ENCODE measurements at regions not wholly inside any gene's neighbourhood (a gene's known extent, or its start where the extent isn't known, plus 50 kb on each side); places are given as distances from the start of the nearest gene placed in this dataset.

GRCh38 chr18:67218556-67218955 lies 298.0 kb downstream of the DSEL start:
- DNase-seq = no peak

- DNase-seq = peak; percentile 42 to 71
Observed at GRCh38 chr18:67217551-67218166, 298.9 kb downstream of the DSEL start.

- DNase-seq = no peak
Observed at GRCh38 chr18:67216846-67217245, 299.7 kb downstream of the DSEL start.

- no peak for DNase-seq
Observed at GRCh38 chr18:67215686-67216085, 300.8 kb downstream of the DSEL start.

GRCh38 chr18:67211646-67212045 lies 304.9 kb downstream of the DSEL start:
- DNase-seq = no peak

- DNase-seq = no peak
Observed at GRCh38 chr18:67200665-67201064, 315.9 kb downstream of the DSEL start.

GRCh38 chr18:67199993-67200617 lies 316.4 kb downstream of the DSEL start:
- DNase-seq = peak in 1 of 2 donors; percentile 44

GRCh38 chr18:67194886-67195285 lies 321.6 kb downstream of the DSEL start:
- DNase-seq = no peak

GRCh38 chr18:67192535-67192934 lies 324.0 kb downstream of the DSEL start:
- DNase-seq = no peak

GRCh38 chr18:67183398-67183797 lies 333.1 kb downstream of the DSEL start:
- no peak for DNase-seq

- no peak for DNase-seq
Observed at GRCh38 chr18:67179726-67180125, 336.8 kb downstream of the DSEL start.

- no peak for DNase-seq
Observed at GRCh38 chr18:67159662-67160061, 356.9 kb downstream of the DSEL start.

GRCh38 chr18:67154979-67155378 lies 361.5 kb downstream of the DSEL start:
- DNase-seq = no peak

- DNase-seq = no peak
Observed at GRCh38 chr18:67151366-67151765, 365.2 kb downstream of the DSEL start.

- DNase-seq = no peak
Observed at GRCh38 chr18:67145586-67146292, 370.8 kb downstream of the DSEL start.

- DNase-seq = no peak
Observed at GRCh38 chr18:67144329-67144728, 372.2 kb downstream of the DSEL start.

- no peak for DNase-seq
Observed at GRCh38 chr18:67143028-67143427, 373.5 kb downstream of the DSEL start.

- DNase-seq = no peak
Observed at GRCh38 chr18:67142604-67143003, 373.9 kb downstream of the DSEL start.

- no peak for DNase-seq
Observed at GRCh38 chr18:67140495-67140894, 376.0 kb downstream of the DSEL start.

GRCh38 chr18:67139899-67140298 lies 376.6 kb downstream of the DSEL start:
- no peak for DNase-seq

- DNase-seq = no peak
Observed at GRCh38 chr18:67135981-67136380, 380.5 kb downstream of the DSEL start.

GRCh38 chr18:67134911-67135310 lies 381.6 kb downstream of the DSEL start:
- DNase-seq = no peak

GRCh38 chr18:67133669-67134068 lies 382.9 kb downstream of the DSEL start:
- DNase-seq = no peak

GRCh38 chr18:67132919-67133318 lies 383.6 kb downstream of the DSEL start:
- DNase-seq = no peak
